Stimulated activated CD4-positive, alpha-beta T cell treated with anti-CD3 and anti-CD28 coated beads, Interleukin-1b, Interleukin-23, amount 100 ng/mL, for 24 hours (primary cell): ENCODE measurements at regions not wholly inside any gene's neighbourhood (a gene's known extent, or its start where the extent isn't known, plus 50 kb on each side); places are given as distances from the start of the nearest gene placed in this dataset.
"Not testable (repeated sequence)": the region's sequence is repeated elsewhere in the genome, so short reads cannot be mapped to it uniquely, and the experiment has no call there.

Experiments used
- DNase-seq, 4 experiments: peaks; one replicate each; pipeline ENCODE4 v3.0.0-alpha.2; 2020; ENCODE audit warnings: low read depth in 4 of 4, low spot score in 1 of 4

DNA sequence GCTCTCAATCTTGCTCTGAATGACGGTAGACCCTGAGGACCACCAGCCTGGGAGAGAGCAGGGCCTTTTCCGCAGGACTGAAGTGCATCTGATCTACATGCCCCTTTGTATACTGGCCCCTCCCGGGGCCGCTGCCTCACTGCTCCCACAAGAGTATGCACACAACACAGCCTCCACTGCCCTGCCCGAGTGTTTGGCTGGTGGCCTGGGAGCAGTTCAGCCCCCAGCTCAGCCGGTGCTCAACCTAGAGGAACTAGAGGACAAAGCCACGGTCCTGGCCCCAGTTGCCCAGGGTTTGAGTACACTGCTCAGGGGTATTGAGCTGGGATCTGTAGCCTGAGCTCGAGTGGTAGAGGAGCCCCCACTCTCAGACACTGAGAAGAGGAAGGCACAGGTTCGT lies 118.9 kb upstream of the CAB39 start:
- no peak for DNase-seq

DNA sequence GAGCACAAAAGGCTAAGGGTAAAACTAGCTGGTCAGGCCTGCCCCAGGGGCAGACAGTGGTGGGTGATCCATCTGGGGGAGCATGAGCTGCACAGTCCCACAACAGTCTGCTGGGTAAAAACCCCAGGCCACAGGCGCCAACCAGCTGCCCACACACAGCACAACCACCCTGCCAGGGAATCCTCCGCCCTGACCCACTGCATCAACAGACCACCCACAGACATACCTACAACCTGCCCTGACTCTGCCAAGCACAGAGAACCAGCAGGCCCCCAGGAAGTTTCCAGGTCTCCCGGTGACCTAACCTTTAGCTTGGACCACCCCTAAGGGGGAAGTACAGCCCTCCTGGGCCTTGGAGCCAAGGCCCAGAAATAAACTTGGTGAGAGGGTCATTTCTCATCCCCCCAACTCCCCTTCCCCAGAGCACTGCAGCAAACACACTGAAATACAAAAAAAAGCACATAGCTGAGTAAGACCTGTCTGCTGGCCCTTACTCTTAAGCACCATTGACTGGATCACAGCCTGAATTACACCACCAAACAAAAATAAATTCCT lies 118.3 kb upstream of the CAB39 start:
- no peak for DNase-seq

DNA sequence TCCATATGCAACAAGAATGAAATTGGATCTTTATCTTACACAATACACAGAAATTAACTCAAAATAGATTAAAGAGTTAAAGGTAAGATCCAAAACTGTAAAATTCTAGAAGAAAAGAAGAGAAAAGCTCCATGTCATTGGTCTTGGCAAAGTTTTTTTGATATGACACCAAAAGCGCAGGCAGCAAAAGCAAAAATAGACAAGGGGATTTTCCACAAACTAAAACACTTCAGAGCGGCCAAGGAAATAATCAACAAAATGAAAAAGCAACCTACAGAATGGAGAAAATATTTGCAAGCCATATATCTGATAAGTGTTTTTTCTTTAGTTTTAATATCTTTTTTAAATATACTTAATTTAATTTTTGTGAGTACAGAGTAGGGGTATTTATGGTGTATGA lies 112.8 kb upstream of the CAB39 start:
- DNase-seq: no peak

DNA sequence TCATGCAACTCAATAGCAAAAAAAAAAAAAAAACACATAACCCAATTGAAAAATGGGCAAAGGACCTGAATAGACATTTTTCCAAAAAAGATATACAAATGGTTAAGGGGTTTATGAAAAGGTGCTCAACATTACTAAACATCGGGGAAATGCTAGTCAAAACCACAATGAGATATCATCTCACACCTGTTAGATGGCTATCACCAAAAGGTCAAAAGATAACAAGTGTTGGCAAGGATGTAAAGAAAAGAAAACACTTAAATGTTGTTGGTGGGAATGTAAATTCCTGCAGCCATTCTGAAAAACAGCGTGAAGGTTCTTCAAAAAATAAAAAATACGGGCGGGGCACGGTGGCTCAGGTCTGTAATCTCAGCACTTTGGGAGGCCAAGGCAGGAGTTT lies 112.4 kb upstream of the CAB39 start:
- DNase-seq: no peak

DNA sequence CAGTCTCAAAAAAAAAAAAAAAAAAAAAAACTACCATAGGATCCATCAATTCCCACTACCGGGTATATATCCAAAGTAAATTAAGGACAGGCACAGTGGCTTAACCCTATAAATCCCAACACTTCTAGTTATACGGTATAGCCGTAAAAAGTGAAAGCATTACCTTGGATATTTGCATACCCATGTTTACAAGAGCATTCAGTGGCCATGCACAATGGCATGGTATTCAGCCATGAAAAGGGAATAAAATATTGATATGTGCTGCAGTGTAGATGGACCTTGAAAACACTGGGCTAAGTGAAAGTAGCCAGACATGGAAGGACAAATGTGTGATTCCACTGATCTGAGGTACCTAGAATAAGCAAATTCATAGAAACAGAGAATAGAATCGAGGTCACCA lies 111.8 kb upstream of the CAB39 start:
- no peak for DNase-seq

DNA sequence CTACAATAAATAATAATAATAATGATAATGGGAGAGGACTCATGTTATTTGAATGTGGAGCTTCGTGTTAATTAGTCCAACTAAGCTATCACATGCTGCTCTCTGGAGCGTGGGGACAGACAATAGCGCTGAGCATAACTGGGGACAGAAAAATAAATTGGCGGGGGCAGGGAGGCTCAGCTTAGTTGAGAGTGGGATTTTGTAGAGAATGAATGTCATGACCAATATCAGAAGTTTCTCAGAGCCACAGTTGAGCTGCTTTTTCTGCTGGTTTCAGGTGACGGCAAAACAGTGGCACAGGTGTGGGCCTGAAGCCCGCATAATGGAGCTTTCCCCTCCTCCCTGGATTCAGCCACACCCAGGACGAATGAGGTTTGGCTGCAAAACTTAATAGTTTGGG lies 111.1 kb upstream of the CAB39 start:
- DNase-seq: no peak

DNA sequence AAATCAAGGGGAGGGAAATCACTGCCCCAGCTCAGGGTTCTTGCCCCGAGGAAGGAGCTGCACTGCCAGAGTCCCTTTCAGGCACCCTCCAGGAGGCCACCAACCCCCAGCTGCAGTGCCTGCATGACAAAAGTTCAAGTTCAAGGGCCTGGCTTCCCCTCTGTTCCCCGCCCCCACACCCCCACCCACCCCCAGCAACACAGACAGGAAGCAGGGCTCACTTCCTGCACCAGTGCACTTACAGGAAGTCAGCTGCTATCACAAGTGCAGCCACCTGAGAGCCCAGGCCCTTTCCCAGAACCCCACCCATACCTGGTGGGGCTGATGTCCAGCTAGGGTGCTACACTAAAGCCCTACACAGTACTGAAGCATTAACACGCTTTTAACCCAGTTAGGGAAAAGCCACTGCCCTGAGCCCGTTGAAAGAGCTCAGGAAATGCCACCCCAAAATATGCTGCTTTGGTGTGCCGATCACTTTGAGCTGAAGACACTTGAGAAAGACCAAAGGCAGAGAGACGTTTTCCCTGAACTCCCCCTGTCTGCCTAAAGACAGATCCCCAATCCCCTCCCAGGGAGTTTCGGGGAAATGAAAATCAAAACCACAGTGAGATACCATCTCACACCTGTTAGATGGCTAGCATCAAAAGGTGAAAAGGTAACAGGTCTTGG lies 109.9 kb upstream of the CAB39 start:
- DNase-seq: peak in 2 of 4 experiments; percentile 35 to 37

DNA sequence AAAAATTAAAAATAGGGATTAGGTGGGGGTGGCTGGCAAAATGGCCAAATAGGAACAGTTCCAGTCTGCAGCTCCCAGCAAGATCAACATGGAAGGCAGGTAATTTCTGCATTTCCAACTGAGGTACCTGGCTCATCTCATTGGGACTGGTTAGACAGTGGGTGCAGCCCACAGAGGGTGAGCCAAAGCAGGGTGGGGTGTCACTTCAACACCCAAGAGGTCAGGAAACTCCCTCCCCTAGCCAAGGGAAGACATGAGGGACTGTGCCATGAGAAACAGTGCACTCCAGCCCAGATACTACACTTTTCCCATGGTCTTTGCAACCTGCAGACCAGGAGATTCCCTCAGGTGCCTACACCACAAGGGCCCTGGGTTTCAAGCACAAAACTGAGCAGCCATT lies 109.3 kb upstream of the CAB39 start:
- DNase-seq: not testable (repeated sequence)

DNA sequence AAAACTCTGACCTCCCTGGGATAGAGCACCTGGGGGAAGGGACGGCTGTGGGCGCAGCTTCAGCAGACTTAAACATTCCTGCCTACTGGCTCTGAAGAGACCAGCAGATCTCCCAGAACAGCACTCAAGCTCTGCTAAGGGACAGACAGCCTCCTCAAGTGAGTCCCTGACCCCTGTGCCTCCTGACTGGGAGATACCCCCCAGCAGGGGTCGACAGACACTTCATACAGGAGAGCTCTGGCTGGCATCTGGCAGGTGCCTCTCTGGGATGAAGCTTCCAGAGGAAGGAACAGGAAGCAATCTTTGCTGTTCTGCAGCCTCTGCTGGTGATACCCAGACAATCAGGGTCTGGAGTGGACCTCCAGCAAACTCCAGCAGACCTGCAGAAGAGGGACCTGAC lies 108.5 kb upstream of the CAB39 start:
- not testable (repeated sequence) for DNase-seq

DNA sequence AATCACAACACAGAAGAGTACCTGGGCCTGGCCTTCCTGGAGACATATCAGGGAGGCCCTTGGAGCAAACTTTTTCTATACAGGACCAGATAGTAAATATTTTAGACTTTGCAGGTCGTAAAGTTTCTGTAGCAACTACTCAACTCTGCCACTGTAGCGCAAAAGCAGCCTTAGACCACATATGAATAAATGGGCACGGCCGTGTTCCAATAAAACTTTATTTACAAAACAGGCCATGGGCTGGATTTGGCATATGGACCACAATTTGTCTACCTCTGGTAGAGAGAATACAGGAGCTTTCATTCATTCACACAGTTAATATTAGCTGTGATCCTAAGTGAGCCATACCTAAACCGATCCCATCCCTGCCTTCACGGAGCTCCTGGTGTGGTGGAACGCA lies 98.6 kb upstream of the CAB39 start:
- no peak for DNase-seq

DNA sequence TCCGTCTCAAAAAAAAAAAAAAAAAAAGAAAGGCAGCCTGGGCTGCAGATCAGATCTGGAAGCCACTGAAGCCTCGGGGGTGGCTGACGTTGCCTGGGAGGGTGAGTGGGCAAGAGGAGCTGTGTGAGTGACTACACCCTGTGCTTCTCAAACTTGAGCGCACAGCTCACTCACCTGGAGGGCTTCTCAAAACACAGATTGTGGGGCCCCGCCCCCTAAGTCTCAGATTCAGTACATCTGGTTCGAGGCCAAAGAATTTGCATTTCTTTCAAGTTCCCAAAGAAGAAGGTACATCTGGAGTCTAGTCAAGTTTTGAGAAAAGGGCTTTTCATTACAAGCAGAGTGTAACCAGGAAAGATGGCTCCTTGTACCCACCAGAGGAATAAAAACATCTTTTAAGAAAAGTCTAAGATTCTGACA lies 97.7 kb upstream of the CAB39 start:
- DNase-seq: peak in 2 of 4 experiments; percentile 30 to 54

DNA sequence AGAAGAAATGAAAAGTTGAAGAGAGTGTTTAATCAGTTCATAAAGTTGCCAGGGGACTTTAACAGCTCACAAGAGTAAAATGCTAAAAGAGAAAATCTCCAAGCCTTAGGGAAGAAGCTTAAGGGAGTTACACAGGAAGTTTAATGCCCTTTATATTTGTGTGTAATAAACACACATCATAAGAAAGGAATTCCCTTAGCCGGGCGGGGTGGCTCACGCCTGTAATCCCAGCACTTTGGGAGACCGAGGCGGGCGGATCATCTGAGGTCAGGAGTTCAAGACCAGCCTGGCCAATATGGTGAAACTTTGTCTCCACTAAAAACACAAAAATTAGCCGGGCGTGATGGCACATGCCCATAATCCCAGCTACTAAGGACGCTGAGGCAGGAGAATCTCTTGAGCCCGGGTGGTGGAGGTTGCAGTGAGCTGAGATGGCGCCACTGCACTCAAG lies 95.4 kb upstream of the CAB39 start:
- DNase-seq: not testable (repeated sequence)

DNA sequence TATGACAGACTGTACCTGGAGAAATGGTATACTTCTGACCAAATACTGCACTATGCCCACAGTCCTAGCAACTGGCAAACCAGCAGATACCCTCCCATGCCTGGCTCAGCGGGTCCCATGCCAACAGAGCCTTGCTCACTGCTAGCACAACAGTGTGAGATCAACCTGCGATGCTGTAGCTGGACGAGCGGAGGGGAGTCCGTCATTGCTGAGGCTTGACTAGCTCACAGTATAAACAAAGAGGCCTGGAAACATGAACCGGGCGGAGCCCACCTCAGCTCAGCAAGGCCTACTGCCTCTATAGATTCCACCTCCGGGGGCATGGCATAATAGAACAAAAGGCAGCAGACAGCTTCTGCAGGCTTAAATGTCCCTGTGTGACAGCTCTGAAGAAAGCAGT lies 93.2 kb upstream of the CAB39 start:
- DNase-seq: no peak

DNA sequence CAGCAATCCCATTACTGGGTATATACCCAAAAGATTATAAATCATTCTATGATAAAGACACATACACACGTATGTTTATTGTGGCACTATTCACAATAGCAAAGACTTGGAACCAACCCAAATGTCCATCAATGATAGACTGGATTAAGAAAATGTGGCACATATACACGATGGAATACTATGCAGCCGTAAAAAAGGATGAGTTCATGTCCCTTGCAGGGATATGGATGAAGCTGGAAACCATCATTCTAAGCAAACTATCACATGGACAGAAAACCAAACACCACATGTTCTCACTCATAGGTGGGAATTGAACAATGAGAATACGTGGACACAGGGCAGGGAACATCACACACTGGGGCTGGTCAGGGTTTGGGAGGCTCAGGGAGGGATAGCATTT lies 87.4 kb upstream of the CAB39 start:
- DNase-seq: not testable (repeated sequence)

DNA sequence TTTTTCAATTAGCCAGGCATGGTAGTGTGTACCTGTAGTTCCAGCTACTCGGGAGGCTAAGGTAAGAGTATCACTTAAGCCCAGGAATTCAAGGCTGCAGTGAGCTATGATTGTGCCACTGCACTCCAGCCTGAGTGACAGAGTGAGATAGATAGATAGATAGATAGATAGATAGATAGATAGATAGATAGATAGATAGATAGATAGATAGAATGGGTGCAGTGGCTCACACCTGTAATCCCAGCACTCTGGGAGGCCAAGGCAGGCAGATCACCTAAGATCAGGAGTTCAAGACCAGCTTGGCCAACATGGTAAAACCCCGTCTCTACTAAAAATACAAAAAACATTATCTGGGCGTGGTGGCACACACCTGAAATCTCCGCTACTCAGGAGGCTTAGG lies 85.6 kb upstream of the CAB39 start:
- DNase-seq: not testable (repeated sequence)

DNA sequence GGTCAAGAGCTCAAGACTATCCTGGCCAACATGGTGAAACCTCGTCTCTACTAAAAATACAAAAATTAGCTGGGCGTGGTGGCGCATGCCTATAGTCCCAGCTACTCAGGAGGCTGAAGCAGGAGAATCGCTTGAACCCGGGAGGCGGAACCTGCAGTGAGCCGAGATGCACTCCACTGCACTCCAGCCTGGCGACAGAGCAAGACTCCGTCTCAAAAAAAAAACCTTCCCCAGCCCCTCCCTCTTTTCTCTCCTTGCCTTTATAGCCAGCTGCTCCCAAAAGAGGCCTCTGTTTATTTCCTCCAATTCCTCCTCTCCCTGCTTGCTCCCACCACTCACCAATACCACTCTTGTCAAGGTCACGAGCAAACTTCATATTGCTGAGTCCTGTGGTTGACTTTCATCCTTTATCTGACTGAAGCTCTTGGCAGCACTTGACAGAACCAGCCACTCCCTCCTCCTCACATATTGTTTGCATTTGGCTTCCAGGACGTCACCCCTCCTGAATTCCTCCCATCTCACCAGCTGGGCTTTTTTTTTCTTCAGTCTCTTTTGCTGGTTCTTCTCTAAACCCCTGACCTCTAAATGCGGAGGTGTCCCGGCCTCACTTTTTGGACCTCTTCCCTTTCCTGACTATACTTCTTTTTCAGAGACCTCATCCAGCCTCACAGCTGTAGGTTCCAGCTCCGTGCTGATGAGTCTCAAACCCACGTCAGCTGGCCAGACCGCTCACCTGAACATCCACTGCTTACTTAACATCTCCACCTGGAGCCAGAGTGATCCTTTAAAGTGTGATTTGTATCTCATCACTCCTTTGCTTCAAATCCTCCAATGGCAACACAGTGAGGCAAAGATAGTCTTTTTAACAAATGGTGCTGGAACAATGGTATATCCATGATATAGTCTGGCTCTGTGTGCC lies 84.6 kb upstream of the CAB39 start:
- DNase-seq: no peak

DNA sequence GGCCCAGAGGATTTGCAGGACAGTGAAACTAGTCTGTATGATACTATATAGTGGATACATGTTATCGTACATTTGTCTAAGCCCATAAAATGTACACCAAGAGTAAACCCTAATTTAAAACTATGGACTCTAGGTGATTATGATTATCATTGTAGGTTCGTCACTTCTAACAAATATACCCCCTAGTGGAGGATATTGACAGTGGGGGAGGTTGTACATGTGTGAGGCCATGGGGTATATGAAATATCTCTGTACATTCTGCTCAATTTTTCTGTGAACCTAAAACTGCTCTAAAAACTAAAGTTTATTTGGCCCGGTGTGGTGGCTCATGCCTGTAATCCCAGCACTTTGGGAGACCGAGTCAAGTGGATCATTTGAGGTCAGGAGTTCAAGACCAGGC lies 81.2 kb upstream of the CAB39 start:
- no peak for DNase-seq

DNA sequence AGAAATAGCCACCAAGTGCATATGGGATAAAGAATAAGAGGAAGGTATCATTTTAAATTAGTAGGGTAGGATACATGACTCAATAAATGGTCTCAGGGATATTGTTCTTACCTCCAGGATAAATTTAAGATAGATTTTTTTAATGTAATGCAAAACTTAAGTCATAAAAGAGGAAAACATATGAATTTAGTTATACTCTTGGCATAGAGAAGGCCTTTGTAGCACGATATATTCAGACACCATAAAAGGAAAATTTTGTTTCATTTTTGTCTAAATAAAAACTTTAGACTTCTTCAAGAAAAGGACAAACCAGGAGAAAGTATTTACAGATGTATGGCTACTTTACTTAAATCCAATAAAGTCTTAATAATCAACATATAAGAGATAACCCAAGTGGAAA lies 78.5 kb upstream of the CAB39 start:
- no peak for DNase-seq

DNA sequence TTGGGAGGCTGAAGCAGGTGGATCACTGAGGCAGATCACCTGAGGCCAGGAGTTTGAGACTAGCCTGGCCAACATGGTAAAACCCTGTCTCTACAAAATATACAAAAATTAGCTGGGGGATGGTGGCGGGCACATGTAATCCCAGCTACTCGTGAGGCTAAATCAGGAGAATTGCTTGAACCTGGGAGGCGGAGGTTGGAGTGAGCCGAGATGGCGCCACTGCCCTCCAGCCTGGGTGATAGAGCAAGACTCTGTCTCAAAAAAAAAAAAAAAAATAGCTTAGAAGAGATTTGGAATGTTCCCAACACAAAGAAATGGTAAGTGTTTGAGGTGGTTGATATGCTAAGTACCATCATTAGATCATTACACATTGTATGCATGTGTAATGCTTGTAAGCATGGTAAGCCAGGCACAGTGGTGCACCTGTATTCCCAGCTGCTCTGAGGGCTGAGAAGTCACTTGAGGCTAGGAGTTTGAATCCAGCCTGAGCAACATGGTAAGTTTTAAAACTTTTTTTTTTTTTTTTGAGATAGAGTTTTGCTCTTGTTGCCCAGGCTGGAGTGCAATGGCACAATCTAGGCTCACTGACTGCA lies 77.8 kb upstream of the CAB39 start:
- not testable (repeated sequence) for DNase-seq

DNA sequence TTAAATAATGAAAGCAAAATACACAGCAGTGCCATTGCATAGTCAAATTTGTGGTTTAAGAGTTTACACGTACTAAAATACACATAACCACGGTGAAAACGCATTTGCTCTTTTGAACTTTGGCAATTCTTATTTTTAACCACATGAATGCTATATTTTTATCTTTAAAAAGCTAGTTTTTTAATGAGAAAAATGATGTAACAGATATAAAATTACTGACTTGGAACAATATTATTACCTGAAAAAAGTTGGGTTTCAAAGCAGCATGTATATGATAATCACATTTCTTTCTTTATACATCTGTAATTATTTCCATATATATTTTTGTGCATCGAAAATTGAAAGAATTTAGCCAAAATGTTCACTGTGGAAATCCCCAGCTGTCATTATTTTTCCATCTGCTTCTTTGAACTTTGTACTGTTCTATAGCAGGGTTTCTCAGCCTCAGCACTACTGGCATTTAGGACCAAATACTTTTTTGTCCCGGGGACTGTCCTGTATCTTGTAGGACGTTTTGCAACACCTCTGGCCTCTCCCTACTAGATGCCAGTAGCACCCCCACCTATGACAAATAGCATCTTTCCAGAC lies 75.9 kb upstream of the CAB39 start:
- DNase-seq: no peak

DNA sequence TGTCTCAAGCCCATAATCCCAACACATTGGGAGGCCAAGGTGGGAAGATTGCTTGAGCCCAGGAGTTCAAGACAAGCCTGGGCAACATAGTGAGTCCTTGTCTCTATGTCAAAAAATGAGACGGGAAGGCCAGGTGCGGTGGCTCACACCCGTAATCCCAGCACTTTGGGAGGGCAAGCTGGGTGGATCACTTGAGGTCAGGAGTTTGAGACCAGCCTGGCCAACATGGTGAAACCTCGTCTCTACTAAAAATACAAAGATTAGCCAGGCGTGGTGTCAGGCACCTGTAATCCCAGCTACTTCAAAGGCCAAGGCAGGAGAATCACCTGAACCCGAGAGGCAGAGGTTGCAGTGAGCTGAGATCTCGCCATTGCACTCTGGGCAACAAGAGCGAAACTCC lies 75.2 kb upstream of the CAB39 start:
- DNase-seq: not testable (repeated sequence)
